C4-2B (cell line): ENCODE measurements at regions not wholly inside any gene's neighbourhood (a gene's known extent, or its start where the extent isn't known, plus 50 kb on each side); places are given as distances from the start of the nearest gene placed in this dataset.

Experiments
- H3K27ac ChIP-seq: fragments of 450-650 bp; 2 replicates; pipeline ENCODE4 v1.5.1; 2017
- CTCF ChIP-seq: fragments of 450-650 bp; conservative IDR thresholded peaks from 2 replicates; pipeline ENCODE4 v1.5.1; 2017; ENCODE audit warnings: mild to moderate bottlenecking
- ZFX ChIP-seq: fragments of 450-650 bp; IDR thresholded peaks from 2 replicates; pipeline ENCODE4 v1.6.1; 2017

GRCh38 chr10:129099992-129100391 lies 367.0 kb upstream of the MGMT start:
- H3K27ac ChIP-seq, result no peak overlapping the region
- TF ChIP-seq CTCF, result no peak
- TF ChIP-seq ZFX, result no peak

GRCh38 chr10:129101232-129101980 lies 365.6 kb upstream of the MGMT start:
- H3K27ac ChIP-seq, result no peak overlapping the region
- no peak for TF ChIP-seq ZFX
- no peak for TF ChIP-seq CTCF

GRCh38 chr10:129102906-129103693 lies 363.9 kb upstream of the MGMT start:
- TF ChIP-seq CTCF (no peak), ZFX (no peak)
- no peak overlapping the region for H3K27ac ChIP-seq

DNA sequence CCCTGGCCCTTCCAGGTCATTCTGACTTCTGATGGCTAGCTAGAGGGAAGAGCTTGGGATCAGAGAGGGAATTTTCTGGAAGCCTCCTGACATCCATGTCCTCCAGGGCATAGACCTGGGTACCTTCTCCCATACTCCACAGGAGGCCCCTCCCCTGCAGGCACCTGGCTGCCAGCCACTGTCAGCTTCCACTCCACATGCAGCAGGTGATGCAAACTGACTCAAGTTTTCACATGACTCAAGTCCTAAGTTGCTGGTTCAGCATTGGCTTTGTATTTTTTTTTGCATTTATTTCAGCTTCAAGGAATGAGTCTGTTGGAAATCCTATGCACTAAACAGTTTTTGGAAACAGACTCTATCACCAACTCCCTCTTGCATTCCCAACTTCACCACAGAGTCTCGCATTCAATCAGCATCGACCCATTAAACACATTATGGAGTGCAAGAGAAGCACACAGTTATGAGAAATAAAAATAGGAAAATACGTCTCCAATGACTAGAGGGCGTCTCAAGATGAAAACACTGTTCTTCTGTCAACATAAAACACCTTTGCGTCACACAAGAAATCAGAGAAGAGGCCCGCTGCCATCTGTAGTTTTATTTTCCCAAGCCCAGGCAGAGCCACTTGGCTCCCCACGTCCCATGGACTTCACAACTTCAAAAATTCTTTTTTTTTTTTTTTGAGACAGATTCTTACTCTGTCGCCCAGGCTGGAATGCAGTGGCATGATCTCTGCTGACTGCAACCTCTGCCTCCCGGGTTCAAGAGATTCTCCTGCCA lies 362.6 kb upstream of the MGMT start:
- H3K27ac ChIP-seq, result peak overlapping the region; percentile 24; the same call in 1 of the 2 replicates
- TF ChIP-seq CTCF, result no peak
- TF ChIP-seq ZFX, result no peak

DNA sequence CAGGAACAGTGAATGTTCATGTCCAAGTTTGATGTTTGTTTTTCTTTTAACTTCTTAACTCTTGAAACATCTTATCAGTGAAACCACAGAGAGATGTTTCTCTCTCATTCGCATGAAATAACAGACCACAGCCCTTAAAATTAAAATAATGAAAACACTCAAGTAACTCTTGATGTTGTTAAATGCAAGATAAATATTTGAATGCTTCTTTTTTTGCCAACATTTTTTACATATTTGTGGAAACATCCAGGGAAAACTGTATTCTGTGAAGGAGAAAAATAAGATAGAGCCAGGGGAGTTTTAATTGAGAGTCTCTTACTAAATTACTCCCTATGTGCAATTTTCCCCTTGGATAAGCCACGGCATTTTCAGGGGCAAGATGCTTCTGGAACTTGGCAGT lies 361.8 kb upstream of the MGMT start:
- peak overlapping the region; percentile 24; the same call in 1 of the 2 replicates for H3K27ac ChIP-seq
- TF ChIP-seq ZFX (no peak), CTCF (no peak)

- TF ChIP-seq CTCF (no peak), ZFX (no peak)
- no peak overlapping the region for H3K27ac ChIP-seq
Measured at GRCh38 chr10:129106314-129106713, 360.7 kb upstream of the MGMT start.
